LNCAP (cell line): ENCODE measurements at regions not wholly inside any gene's neighbourhood (a gene's known extent, or its start where the extent isn't known, plus 50 kb on each side); places are given as distances from the start of the nearest gene placed in this dataset.

ENCODE experiments used
- CTCF ChIP-seq: fragments of 450-650 bp; IDR thresholded peaks from 2 replicates; pipeline ENCODE4 v1.5.1; 2017; ENCODE audit warnings: mild to moderate bottlenecking

- no peak for TF ChIP-seq CTCF
Measured at GRCh38 chr19:31570718-31571117, 221.5 kb upstream of the TSHZ3 start.

GRCh38 chr19:31572102-31572975 is 223.1 kb upstream of the TSHZ3 start:
- no peak for TF ChIP-seq CTCF

- no peak for TF ChIP-seq CTCF
Measured at GRCh38 chr19:31572976-31573298, 223.7 kb upstream of the TSHZ3 start.

DNA sequence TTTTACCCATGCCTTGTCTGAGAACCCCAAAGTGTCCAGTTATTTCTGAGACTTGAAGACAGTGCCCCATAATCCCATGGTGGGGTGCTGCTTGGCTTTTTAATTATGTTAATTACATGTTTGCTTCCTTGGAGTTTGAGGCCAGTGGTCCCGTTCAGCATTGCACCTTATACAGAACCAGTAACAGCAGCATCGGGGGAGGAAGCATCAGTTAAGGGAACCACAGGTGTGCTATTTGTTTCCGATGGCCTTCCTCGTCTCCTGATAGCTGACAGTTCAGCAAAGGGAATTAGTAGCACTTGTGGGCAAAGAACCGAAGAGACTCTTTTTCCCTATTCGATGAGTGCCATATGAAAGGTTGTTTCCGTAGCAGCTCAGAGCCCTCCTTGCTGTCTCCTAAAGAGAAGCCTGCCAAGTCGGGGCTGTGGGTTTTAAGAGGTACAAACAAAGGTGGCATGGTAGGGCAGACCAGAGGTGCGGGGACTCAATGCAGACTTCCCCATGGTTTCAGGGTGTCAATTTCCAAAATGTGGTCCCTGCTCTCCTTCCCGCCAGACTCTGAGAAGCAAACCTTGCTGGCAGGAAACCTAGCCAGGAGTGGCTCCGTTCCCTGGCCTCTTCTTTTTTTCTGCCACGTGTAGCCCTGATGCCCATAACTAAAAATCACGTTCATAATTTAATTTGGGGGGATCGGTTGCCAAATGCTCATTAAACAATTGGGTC is 225.2 kb upstream of the TSHZ3 start:
- TF ChIP-seq CTCF: no peak

- no peak for TF ChIP-seq CTCF
Measured at GRCh38 chr19:31575846-31576335, 226.7 kb upstream of the TSHZ3 start.

- no peak for TF ChIP-seq CTCF
Measured at GRCh38 chr19:31578326-31578725, 229.1 kb upstream of the TSHZ3 start.

- no peak for TF ChIP-seq CTCF
Measured at GRCh38 chr19:31583148-31583547, 233.9 kb upstream of the TSHZ3 start.
